Mesothelial cell of epicardium (in vitro differentiated cells): ENCODE measurements at regions not wholly inside any gene's neighbourhood (a gene's known extent, or its start where the extent isn't known, plus 50 kb on each side); places are given as distances from the start of the nearest gene placed in this dataset.

Experiments
- DNase-seq, 2 experiments: peaks; one replicate each; pipeline ENCODE4 v3.0.0; 2021; ENCODE audit warnings: low spot score in 2 of 2; ENCODE audit not compliant: unreplicated experiment in 2 of 2
- H3K27ac Mint-ChIP-seq: 2 replicates; pipeline ENCODE4 v1.8.0; 2021; ENCODE audit warnings: mixed read lengths
- H3K27me3 Mint-ChIP-seq: 2 replicates; pipeline ENCODE4 v1.8.0; 2021; ENCODE audit warnings: low read depth, mixed read lengths
- H3K36me3 Mint-ChIP-seq: 2 replicates; pipeline ENCODE4 v1.8.0; 2021; ENCODE audit warnings: mixed read lengths
- H3K4me1 Mint-ChIP-seq: 2 replicates; pipeline ENCODE4 v1.8.0; 2021; ENCODE audit warnings: mixed read lengths
- H3K4me3 Mint-ChIP-seq: 2 replicates; pipeline ENCODE4 v1.8.0; 2021; ENCODE audit warnings: mild to moderate bottlenecking, moderate library complexity, mixed read lengths
- H3K9me3 Mint-ChIP-seq: 2 replicates; pipeline ENCODE4 v1.8.0; 2021; ENCODE audit warnings: mixed read lengths
- CTCF ChIP-seq: fragments of 200-600 bp; sonication (generic); IDR thresholded peaks from one replicate; pipeline ENCODE4 v1.5.0; 2021; ENCODE audit warnings: antibody characterized with exemption; ENCODE audit not compliant: unreplicated experiment

GRCh38 chr4:33226783-33227182, 2506.6 kb downstream of the PCDH7 start:
- Mint-ChIP-seq H3K36me3 (peaks cover 4% of the 10 kb centered on the region), H3K4me1 (no peaks in the 10 kb centered on the region), H3K27me3 (no peaks in the 10 kb centered on the region), H3K9me3 (peaks cover 12% of the 10 kb centered on the region), H3K4me3 (no peak overlapping the region), H3K27ac (no peak overlapping the region)
- DNase-seq, result no peak
- no peak for TF ChIP-seq CTCF

- H3K4me3 Mint-ChIP-seq, result no peak overlapping the region
- H3K36me3 Mint-ChIP-seq, result peaks cover 3% of the 10 kb centered on the region
- no peak for TF ChIP-seq CTCF
- DNase-seq, result no peak
- peak overlapping the region; percentile 19 for H3K27ac Mint-ChIP-seq
- peaks cover 9% of the 10 kb centered on the region for H3K4me1 Mint-ChIP-seq
- no peaks in the 10 kb centered on the region for H3K27me3 Mint-ChIP-seq
- H3K9me3 Mint-ChIP-seq, result peaks cover 10% of the 10 kb centered on the region
Observed at GRCh38 chr4:33255094-33255493, 2534.9 kb downstream of the PCDH7 start.

DNA sequence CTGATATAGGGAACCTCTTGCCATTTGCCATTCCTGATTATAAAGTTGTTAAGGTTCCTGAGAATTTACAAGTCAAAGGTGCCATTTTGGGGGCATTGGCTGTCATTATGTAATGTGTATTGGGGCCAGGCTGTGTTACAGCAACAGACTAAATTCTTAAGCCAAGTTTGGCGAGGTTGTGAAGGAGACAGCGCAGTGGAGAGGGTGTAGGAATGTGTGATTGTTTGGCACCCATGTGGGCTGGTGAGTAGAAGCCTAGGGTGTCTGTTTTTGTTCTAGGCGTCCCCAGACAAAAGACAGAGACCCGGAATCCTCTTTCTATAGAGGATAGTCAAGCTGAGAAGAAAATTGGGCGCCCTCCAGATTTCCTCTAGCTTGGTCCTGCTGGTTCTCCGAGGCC, 2535.3 kb downstream of the PCDH7 start:
- DNase-seq, result no peak
- no peak for TF ChIP-seq CTCF
- Mint-ChIP-seq H3K27me3 (no peaks in the 10 kb centered on the region), H3K27ac (no peak overlapping the region), H3K4me3 (no peak overlapping the region), H3K9me3 (peaks cover 8% of the 10 kb centered on the region), H3K36me3 (no peaks in the 10 kb centered on the region), H3K4me1 (peaks cover 9% of the 10 kb centered on the region)

- peaks cover 12% of the 10 kb centered on the region for H3K4me1 Mint-ChIP-seq
Observed at GRCh38 chr4:33262824-33263223, 2542.7 kb downstream of the PCDH7 start.

DNA sequence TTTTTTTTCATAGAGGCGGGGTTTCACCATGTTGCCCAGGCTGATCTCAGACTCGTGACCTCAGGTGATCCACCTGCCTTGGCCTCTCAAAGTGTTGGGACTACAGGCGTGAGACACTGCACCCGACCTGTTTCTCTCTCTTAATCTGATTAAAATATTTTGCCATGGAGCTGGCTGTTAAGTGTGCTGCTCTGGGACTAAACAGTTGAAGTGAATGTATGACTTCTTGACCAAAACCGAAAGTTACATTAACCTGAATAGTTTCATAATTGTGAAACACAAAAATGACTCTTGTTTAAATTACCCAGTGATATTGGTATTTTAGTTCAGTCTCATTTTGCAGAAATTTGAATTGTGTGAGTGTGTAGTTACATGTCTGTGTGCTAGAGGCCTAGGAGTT, 2548.6 kb downstream of the PCDH7 start:
- no peak overlapping the region for H3K4me3 Mint-ChIP-seq
- no peak for TF ChIP-seq CTCF
- H3K4me1 Mint-ChIP-seq, result peaks cover 2% of the 10 kb centered on the region
- H3K9me3 Mint-ChIP-seq, result peaks cover 8% of the 10 kb centered on the region
- H3K27me3 Mint-ChIP-seq, result no peaks in the 10 kb centered on the region
- H3K36me3 Mint-ChIP-seq, result no peaks in the 10 kb centered on the region
- DNase-seq, result no peak
- H3K27ac Mint-ChIP-seq, result no peak overlapping the region

More at GRCh38 chr4:33262824-33263223, 2542.7 kb downstream of the PCDH7 start:
- Mint-ChIP-seq H3K36me3 (no peaks in the 10 kb centered on the region), H3K27me3 (no peaks in the 10 kb centered on the region), H3K9me3 (peaks cover 14% of the 10 kb centered on the region), H3K4me3 (no peak overlapping the region), H3K27ac (peak overlapping the region; percentile 81)
- no peak for TF ChIP-seq CTCF
- DNase-seq, result no peak

- no peaks in the 10 kb centered on the region for H3K27me3 Mint-ChIP-seq
- DNase-seq, result no peak
- no peak for TF ChIP-seq CTCF
- no peaks in the 10 kb centered on the region for H3K36me3 Mint-ChIP-seq
- H3K4me1 Mint-ChIP-seq, result peaks cover 2% of the 10 kb centered on the region
- H3K9me3 Mint-ChIP-seq, result peaks cover 8% of the 10 kb centered on the region
- H3K27ac Mint-ChIP-seq, result no peak overlapping the region
- no peak overlapping the region for H3K4me3 Mint-ChIP-seq
Observed at GRCh38 chr4:33270403-33270802, 2550.2 kb downstream of the PCDH7 start.
